ENCODE measurements at regions not wholly inside any gene's neighbourhood (a gene's known extent, or its start where the extent isn't known, plus 50 kb on each side); places are given as distances from the start of the nearest gene placed in this dataset.

- peak; percentile 30; the same call in 1 of the 2 replicates for TF ChIP-seq RCOR1 (IDR thresholded peaks at IDR 0.05; ENCODE audit: low read length)
- no peak for TF ChIP-seq MEF2A (IDR thresholded peaks at IDR 0.05; ENCODE audit: borderline replicate concordance, low read depth)
- TF ChIP-seq FOSL2 (IDR thresholded peaks at IDR 0.05; ENCODE audit: borderline replicate concordance, low read depth) = peak; percentile 85
- no peak for TF ChIP-seq GATA2 (CRISPR knock-in tag; IDR thresholded peaks at IDR 0.05)
- TF ChIP-seq YY1 (IDR thresholded peaks at IDR 0.05; ENCODE audit: low read depth) = no peak
- no peak for TF ChIP-seq GABPA (IDR thresholded peaks at IDR 0.05; ENCODE audit: low read depth)
- 0 out of 4 replicates have a peak, but pooled peaks of 1 of the 2 experiments have one; percentile 5 for TF ChIP-seq EP300 (IDR thresholded peaks at IDR 0.05; ENCODE audit: borderline replicate concordance in 1 of 2, low read depth in 1 of 2, low read length in 1 of 2)
- TF ChIP-seq ZBTB33 (IDR thresholded peaks at IDR 0.05; ENCODE audit: borderline replicate concordance, low read depth) = no peak
- TF ChIP-seq JUND (IDR thresholded peaks at IDR 0.05) = peak; percentile 85
- peak; percentile 29; the same call in 1 of the 2 replicates for TF ChIP-seq USF1 (IDR thresholded peaks at IDR 0.05; ENCODE audit: borderline replicate concordance, low read depth)
- TF ChIP-seq CTCF (IDR thresholded peaks at IDR 0.05) = no peak
- TF ChIP-seq FOXJ3 (CRISPR knock-in tag; IDR thresholded peaks at IDR 0.05) = 0 out of 2 replicates have a peak, but pooled peaks have one; percentile 0
- TF ChIP-seq ELF1 (IDR thresholded peaks at IDR 0.05) = no peak
- TF ChIP-seq TEAD4 (IDR thresholded peaks at IDR 0.05; ENCODE audit: borderline replicate concordance, insufficient read depth) = peak; percentile 51; the same call in 1 of the 2 replicates
- no peak for TF ChIP-seq RFX5 (IDR thresholded peaks at IDR 0.05; ENCODE audit: low read length)
- TF ChIP-seq PBX3 (IDR thresholded peaks at IDR 0.05) = no peak; the same call in none of the 2 replicates
- peak; percentile 32 for TF ChIP-seq NFIC (IDR thresholded peaks at IDR 0.05; ENCODE audit: borderline replicate concordance)
- no peak; the same call in 1 of the 2 replicates for TF ChIP-seq TCF12 (IDR thresholded peaks at IDR 0.05)
- TF ChIP-seq RAD21 (IDR thresholded peaks at IDR 0.05; ENCODE audit: low read length) = 0 out of 2 replicates have a peak, but pooled peaks have one; percentile 1
Measured at GRCh38 chr16:85514598-85515318, 98.4 kb upstream of the GSE1 start (continued).
